ENCODE measurements at regions not wholly inside any gene's neighbourhood (a gene's known extent, or its start where the extent isn't known, plus 50 kb on each side); places are given as distances from the start of the nearest gene placed in this dataset.

DNA sequence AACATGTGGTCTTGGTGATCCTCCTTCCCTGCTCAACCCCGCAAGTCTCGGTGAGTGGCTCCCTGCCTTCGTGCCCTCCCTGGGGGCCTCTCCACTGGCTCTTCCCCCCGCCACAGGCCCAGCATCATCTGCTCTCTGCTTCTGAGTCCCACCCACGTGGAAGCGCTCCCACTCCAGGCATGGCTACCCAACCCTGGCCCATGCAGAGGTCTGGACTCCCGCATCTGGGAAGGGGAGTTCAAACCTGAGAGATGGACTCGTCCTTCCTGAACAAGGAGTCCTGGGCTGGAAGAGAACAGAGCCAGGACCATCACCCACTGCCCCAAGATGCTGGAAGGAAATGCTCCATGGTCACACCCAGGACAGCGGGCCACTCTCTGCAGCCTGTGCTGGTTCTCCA lies 90.8 kb downstream of the DHCR7 start:
- FAIRE-seq (no peak), DNase-seq (ENCODE audit: insufficient read length, low spot score) (no peak)

GRCh38 chr11:71356904-71357303 lies 91.3 kb downstream of the DHCR7 start:
- DNase-seq (ENCODE audit: insufficient read length, low spot score) (no peak), FAIRE-seq (no peak)

GRCh38 chr11:71356280-71356876 lies 91.8 kb downstream of the DHCR7 start:
- FAIRE-seq (no peak), DNase-seq (ENCODE audit: insufficient read length, low spot score) (no peak)

GRCh38 chr11:71355281-71355680 lies 92.9 kb downstream of the DHCR7 start:
- no peak for DNase-seq (ENCODE audit: insufficient read length, low spot score)
- no peak for FAIRE-seq

- FAIRE-seq (no peak), DNase-seq (ENCODE audit: insufficient read length, low spot score) (no peak)
Measured at GRCh38 chr11:71354394-71355105, 93.6 kb downstream of the DHCR7 start.

GRCh38 chr11:71352748-71353147 lies 95.4 kb downstream of the DHCR7 start:
- no peak for DNase-seq (ENCODE audit: insufficient read length, low spot score)
- FAIRE-seq = no peak

DNA sequence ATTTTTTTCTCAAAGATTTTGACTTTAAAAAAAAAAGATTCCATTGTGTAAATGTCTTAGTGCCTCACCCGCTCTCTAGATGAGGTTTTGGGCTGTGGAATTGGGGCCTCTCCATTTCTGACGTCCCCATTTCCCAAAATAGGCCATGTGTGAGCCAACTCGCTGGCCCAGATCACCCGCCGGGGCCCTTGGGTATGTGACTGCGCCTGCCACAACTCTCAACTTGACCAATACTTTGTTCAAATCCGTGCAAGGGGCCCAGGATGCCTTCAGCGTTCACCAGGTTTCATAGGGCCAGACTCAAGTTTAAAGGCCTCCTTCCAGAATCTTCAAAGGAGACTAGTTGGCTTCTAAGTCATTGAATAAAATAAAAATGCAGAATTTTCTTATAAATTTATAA lies 96.0 kb downstream of the DHCR7 start:
- FAIRE-seq = no peak
- no peak for DNase-seq (ENCODE audit: insufficient read length, low spot score)

GRCh38 chr11:71349627-71350026 lies 97.2 kb upstream of the SHANK2 start:
- DNase-seq (ENCODE audit: insufficient read length, low spot score) = no peak
- FAIRE-seq = no peak

DNA sequence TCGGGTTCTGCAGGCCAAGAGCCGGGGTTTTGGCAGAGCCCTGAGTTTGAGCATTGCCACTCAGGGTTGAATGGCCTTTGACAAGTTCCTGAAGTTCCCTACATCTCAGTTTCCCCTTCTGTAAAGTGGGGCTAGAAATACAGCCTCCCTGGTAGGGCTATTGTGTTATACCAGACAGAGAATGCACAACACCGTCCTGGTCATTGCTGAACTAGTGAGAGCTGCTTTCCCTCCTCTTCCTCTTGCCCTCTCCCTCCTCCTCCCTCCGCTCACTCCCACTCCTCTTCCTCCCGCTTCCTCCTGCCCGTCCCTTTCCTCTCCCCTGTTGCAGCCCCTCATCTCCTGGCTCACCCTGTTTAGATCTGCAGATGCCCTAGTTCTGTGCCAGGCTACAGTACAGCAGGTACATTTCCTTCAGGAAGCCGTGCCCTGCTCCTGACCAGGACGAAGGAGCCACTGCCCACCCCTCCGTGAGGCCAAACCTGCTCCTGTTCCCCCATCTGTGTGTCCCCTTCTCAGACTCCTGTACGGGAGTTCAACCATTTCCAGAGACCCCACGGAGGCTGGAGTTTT lies 91.5 kb upstream of the SHANK2 start:
- DNase-seq (ENCODE audit: insufficient read length, low spot score) (no peak), FAIRE-seq (no peak)

GRCh38 chr11:71342951-71343827 lies 90.8 kb upstream of the SHANK2 start:
- FAIRE-seq = peak; percentile 46
- peak; percentile 79 for DNase-seq (ENCODE audit: insufficient read length, low spot score)

- FAIRE-seq (no peak), DNase-seq (ENCODE audit: insufficient read length, low spot score) (no peak)
Measured at GRCh38 chr11:71342116-71342515, 89.7 kb upstream of the SHANK2 start.

DNA sequence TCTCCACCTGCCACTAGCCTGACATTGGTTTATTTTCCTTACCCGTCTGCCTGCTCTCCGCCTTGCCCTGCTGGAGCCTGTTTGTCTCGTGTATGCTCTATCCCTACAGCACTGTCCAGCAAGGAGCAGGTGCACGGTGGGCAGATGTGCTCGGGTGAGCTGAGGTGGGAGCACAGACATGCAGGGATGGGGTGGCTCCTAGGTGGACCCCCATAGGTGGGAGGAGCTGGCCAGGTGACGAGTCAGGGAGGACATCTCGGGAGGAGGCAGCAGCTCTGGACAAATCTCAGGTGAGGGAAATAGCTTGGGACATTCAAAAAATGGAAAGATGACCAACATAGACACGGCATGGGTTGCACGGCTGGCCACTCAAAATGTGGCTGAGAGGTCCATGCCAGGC lies 89.2 kb upstream of the SHANK2 start:
- DNase-seq (ENCODE audit: insufficient read length, low spot score) (no peak), FAIRE-seq (peak; percentile 23)

DNA sequence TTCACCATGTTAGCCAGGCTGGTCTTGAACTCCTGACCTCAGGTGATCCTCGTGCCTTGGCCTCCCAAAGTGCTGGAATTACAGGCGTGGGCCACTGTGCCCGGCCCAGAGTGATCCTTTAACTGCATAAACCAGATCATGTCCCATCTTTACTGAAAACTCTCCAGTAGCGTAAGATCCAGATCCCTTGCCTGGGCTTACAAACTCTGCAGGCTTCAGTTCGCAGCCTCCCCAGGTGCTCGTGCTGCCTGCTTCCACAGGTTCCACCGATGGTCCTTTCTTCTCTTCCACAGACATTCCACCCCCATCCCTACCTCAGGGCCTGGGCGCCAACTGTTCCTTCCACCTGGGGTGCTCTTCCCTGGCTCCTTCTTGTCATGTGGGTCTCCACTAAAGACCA lies 88.8 kb upstream of the SHANK2 start:
- no peak for FAIRE-seq

GRCh38 chr11:71340086-71340606 lies 87.8 kb upstream of the SHANK2 start:
- DNase-seq (ENCODE audit: insufficient read length, low spot score) = no peak
- no peak for FAIRE-seq

More for the DNA sequence above, 88.8 kb upstream of the SHANK2 start:
- DNase-seq (ENCODE audit: insufficient read length, low spot score) = no peak

DNA sequence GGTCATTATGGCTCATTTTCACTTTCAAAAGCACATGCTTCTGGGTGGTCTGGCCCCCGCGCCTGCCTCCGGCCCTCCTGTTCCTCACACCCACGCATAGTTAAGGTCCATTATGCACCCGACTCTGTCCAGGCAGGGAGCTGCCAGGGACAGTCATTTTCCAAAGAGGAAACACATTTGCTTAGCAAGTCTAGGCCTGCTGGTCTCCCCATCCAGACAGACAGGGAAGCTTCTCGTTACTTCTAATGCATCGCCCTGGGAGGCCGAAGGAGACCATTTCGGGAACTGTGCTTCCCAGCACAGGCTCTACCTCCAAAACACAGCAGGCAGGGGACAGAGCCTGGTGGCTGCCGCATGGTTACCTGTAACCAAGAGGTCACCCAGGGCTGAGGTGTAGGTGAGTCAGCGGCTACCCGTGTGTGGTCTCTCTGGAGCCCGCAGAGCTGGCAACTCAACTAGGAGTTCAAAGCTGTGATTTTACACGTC lies 87.1 kb upstream of the SHANK2 start:
- no peak for FAIRE-seq
- DNase-seq (ENCODE audit: insufficient read length, low spot score) = no peak

DNA sequence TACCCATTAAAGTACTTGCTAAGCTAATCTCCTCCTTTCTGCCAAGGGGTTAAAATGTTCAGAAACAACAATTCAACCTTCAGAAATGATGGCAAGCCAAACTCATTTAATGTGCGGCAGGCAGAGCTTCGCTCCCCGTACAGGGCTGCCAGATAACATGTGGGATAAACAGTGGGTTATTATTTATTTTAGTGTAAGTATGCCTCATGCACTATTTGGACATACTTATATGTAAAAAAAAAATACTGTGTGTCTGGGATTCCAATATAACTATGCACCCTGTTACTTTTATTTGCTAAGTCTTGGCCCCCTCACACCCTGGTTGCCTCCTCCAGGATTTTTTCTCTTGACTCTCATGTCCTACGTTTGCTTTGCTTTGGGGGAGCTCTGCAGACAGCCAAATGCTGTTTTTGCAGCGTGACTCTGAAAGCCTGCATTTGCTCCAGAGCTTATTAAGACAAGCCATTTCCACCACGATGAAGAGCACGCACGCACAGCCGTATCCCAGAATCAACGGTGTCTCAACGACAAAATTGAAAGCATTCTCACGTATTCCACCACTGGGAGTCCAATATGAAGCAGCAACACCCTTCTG lies 86.5 kb upstream of the SHANK2 start:
- no peak for DNase-seq (ENCODE audit: insufficient read length, low spot score)
- no peak for FAIRE-seq

DNA sequence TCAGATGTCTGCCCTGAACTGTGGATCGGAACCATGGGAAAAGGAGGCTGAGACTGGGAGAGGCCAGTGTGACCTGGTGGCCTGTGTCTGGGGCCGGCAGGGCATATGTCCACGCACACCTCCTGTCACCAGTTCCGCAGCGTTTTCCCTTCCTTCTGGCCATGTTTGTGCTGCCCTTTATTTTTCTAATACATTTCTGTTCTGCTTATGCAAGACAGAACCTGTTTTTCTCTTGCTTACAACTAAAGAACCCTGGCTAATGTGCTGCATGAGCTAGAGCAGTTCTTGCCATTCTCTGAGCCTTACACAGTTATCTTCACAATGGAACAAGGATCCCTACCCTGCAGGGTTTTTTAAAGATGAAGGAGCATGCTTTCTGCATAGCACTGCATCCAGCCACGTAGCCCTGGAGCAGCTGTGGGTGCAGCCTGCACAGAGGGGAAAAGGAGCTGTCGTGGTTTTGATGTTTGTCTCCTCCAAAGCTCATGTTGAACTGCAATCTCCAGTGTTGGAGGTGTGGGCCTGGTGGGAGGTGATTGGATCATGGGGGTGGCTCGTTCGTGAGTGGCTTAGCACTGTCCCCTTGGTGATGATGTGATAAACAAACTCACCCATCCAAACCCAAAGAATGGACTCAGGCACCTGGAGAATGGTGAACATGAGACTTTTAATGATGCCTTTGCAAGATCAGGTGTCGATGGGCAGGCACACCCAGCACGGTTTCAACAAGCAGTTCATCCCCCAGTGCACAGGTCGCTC lies 84.8 kb upstream of the SHANK2 start:
- no peak for FAIRE-seq
- DNase-seq (ENCODE audit: insufficient read length, low spot score) = no peak

- DNase-seq (ENCODE audit: insufficient read length, low spot score) (no peak), FAIRE-seq (no peak)
Measured at GRCh38 chr11:71336176-71336995, 84.0 kb upstream of the SHANK2 start.

DNA sequence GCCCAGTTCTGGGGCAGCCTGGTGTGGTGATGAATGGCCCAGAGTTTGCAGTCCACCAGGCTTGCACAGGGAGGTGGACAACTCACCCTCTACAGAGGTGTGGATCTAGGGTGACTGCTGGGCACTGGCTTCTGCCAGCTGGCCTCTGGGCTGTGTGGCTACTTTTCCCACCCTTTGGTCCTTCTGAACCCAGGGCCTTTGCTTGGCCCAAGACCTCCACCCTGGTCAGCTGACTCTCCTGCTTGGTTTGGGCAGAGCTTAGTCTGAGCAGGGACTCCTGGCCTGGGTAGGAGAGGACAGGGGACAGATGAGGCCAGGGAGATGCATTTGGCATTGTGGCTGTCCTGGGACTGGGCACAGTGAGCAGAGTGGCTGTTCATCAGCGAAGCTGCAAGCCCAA lies 83.0 kb upstream of the SHANK2 start:
- DNase-seq (ENCODE audit: insufficient read length, low spot score) (no peak), FAIRE-seq (no peak)
